Esophagus muscularis mucosa (tissue), 4 donors: ENCODE measurements at regions not wholly inside any gene's neighbourhood (a gene's known extent, or its start where the extent isn't known, plus 50 kb on each side); places are given as distances from the start of the nearest gene placed in this dataset.
A peak's percentile ranks its signal among the peaks of the same experiment; 100 is the strongest.
"Not testable (repeated sequence)": the region's sequence is repeated elsewhere in the genome, so short reads cannot be mapped to it uniquely, and the experiment has no call there.

ENCODE experiments used
- CTCF ChIP-seq, 3 experiments: fragments of 200-600 bp in 2 of 3; fragments of 450-650 bp in 1 of 3; sonication (generic) in 2 of 3; IDR thresholded peaks; one replicate each; pipeline ENCODE4 v1.5.1; 2017 to 2019; ENCODE audit warnings: antibody characterized with exemption in 3 of 3, mild to moderate bottlenecking in 2 of 3, moderate library complexity in 1 of 3
- EP300 ChIP-seq: sonication (generic); formaldehyde crosslinking; IDR thresholded peaks from one replicate; pipeline ENCODE4 v1.6.1; 2017; ENCODE audit warnings: antibody characterized with exemption
- POLR2A ChIP-seq: fragments of 450-650 bp; IDR thresholded peaks from one replicate; pipeline ENCODE4 v1.6.1; 2017; ENCODE audit warnings: antibody characterized with exemption, moderate library complexity, mild to moderate bottlenecking, low read depth
- POLR2AphosphoS5 ChIP-seq, 2 donors: sonication (generic); formaldehyde crosslinking; IDR thresholded peaks; one replicate each; pipeline ENCODE4 v1.6.1; 2017; ENCODE audit warnings: antibody characterized with exemption in 2 of 2

- not testable (repeated sequence) for TF ChIP-seq CTCF (IDR thresholded peaks at IDR 0.05); POLR2A; EP300
- peak in 1 of 2 donors; percentile 23 for TF ChIP-seq POLR2AphosphoS5 (IDR thresholded peaks at IDR 0.05)
Observed at GRCh38 chr1:149228672-149229585, 125.6 kb upstream of the NBPF9 start.
